Colonic mucosa (tissue), 4 donors: ENCODE measurements at regions not wholly inside any gene's neighbourhood (a gene's known extent, or its start where the extent isn't known, plus 50 kb on each side); places are given as distances from the start of the nearest gene placed in this dataset.

Experiments used
- DNase-seq: peaks from one replicate; pipeline ENCODE4 v3.0.0-alpha.2; 2020
- H3K27ac ChIP-seq: fragments of 200-600 bp; one replicate; pipeline ENCODE4 v1.8.0; 2021
- H3K27me3 ChIP-seq: fragments of 200-600 bp; one replicate; pipeline ENCODE4 v1.8.0; 2021
- H3K36me3 ChIP-seq: fragments of 200-600 bp; one replicate; pipeline ENCODE4 v1.8.0; 2021
- H3K4me1 ChIP-seq: fragments of 200-600 bp; one replicate; pipeline ENCODE4 v1.8.0; 2021; ENCODE audit warnings: mild to moderate bottlenecking
- H3K4me3 ChIP-seq: fragments of 200-600 bp; one replicate; pipeline ENCODE4 v1.8.0; 2021
- H3K9ac ChIP-seq, 2 donors: one replicate each; pipeline ENCODE4 v1.7.0; 2013; ENCODE audit warnings: control low read depth in 2 of 2, low read depth in 2 of 2, low read length in 2 of 2
- H3K9me3 ChIP-seq: fragments of 200-600 bp; one replicate; pipeline ENCODE4 v1.8.0; 2021
- CTCF ChIP-seq: fragments of 200-600 bp; IDR thresholded peaks from one replicate; pipeline ENCODE4 v1.8.0; 2022; ENCODE audit warnings: antibody characterized with exemption, mild to moderate bottlenecking
- intact Hi-C: fragments of 100-400 bp; cut with DNase I; formaldehyde crosslinking; loops from one replicate; pipeline ENCODE4 v1.14.1; 2022
- donor health status: healthy.
- donor health status: DM: no; HTN: no; CAD: no.
- donor health status: DM: no; HTN: no; CAD: no.

DNA sequence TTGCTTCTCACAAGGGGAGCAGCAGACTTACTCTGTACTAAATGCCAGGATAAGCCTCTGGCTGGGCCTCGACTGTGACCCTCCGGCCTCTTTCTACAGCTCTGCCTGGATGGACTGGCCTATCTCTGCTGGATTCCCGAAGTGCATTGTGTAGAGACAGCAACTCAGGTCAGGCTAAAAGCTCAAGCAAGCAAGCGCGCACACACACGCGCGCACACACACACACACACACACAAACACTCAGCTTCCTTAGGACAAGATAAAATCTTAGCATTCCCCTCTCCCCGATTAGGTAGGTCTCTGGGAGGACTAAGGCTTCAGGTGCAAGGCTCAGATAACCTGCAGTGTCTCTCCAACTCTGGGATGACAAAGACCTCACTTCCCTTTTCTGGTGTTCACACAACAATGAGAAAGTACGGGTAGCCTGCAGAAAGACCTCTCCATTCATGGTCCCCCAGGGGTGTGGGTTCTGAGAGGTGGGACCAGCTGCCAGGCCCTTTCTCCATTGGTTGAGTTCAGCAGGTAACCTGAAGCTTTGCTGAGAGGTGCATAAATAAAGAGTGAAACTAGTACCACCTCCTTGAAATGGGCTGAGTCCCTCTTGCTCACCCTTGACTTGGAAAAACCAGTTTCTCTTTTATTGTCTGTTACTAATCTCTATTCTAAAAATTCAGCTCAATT lies 155.1 kb upstream of the CAMK1G start:
- Histone ChIP-seq H3K36me3 (no peaks in the 10 kb centered on the region), H3K4me1 (no peaks in the 10 kb centered on the region), H3K4me3 (no peak overlapping the region), H3K27me3 (no peaks in the 10 kb centered on the region), H3K9me3 (no peaks in the 10 kb centered on the region), H3K27ac (no peak overlapping the region), H3K9ac (no peak overlapping the region)
- DNase-seq, result no peak
- intact Hi-C loops, result no loop called here
- no peak for TF ChIP-seq CTCF

DNA sequence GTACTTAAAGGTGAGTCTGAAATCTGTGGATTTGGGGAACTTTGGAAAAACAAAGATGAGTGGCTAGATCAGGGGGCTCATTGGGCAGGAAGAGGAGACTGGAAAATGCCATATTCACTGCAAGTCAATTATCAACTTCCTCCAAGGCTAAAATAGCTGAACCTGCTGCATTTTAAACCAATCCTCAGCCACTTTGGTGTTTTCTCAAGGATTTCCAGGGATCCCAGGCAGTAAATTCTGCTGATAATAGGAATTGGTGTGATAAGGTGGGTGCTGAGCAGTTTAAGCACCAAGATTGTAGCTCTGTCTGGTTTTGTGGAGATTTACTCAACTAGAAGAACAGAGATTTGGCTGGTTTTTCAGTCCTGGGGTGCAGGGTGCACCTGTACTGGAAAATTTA lies 153.9 kb upstream of the CAMK1G start:
- Histone ChIP-seq H3K27ac (no peak overlapping the region), H3K4me3 (no peak overlapping the region), H3K9ac (no peak overlapping the region), H3K27me3 (no peaks in the 10 kb centered on the region), H3K9me3 (no peaks in the 10 kb centered on the region), H3K4me1 (no peaks in the 10 kb centered on the region), H3K36me3 (no peaks in the 10 kb centered on the region)
- no peak for DNase-seq
- intact Hi-C loops, result no loop called here
- no peak for TF ChIP-seq CTCF

DNA sequence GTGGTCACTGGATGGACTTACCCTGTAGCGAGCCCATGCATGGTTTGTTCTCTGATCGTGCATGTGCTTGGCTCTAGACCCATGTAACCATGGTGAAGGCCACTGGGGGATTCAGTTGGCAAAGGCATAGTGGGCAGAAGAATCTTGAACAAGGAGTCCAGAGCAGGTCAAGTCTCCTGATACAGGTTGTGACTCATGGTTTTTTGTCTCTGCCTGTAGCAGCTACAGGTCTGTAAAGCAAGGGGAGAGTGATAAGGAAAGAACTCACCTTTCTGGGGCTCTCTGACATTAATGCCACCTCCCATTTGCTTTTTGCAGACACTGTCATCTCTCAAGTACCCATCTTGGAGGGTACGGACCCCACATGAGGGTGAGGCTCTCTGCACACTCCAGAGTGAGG lies 153.4 kb upstream of the CAMK1G start:
- Histone ChIP-seq H3K36me3 (no peaks in the 10 kb centered on the region), H3K27ac (no peak overlapping the region), H3K27me3 (no peaks in the 10 kb centered on the region), H3K9me3 (no peaks in the 10 kb centered on the region), H3K9ac (no peak overlapping the region), H3K4me3 (no peak overlapping the region), H3K4me1 (no peaks in the 10 kb centered on the region)
- TF ChIP-seq CTCF, result no peak
- DNase-seq, result no peak
- intact Hi-C loops, result no loop called here

GRCh38 chr1:209430821-209431259 lies 152.7 kb upstream of the CAMK1G start:
- TF ChIP-seq CTCF, result no peak
- Histone ChIP-seq H3K27ac (no peak overlapping the region), H3K9ac (no peak overlapping the region), H3K4me1 (no peaks in the 10 kb centered on the region), H3K9me3 (no peaks in the 10 kb centered on the region), H3K4me3 (no peak overlapping the region), H3K27me3 (no peaks in the 10 kb centered on the region), H3K36me3 (no peaks in the 10 kb centered on the region)
- intact Hi-C loops, result no loop called here
- no peak for DNase-seq

DNA sequence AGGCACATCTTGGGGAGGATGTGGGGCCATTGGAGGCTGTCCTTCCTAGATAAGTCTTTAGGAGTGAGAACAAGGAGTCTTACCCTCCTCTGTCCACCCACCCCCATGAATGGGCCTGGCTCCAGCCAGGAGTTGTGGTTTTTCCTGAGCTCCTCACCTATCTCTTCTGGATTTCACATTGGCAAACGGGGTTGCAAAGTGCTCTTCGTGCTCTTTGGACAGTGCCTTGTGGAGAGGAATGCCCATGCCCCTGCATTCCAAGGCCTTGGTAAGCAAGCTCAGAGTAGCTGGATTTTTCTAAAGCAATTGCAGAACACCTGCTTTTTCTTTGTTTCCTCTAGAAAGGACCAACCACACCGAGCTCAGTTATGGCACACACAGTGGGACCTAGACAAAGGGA lies 152.1 kb upstream of the CAMK1G start:
- Histone ChIP-seq H3K4me3 (no peak overlapping the region), H3K4me1 (no peaks in the 10 kb centered on the region), H3K36me3 (no peaks in the 10 kb centered on the region), H3K27ac (no peak overlapping the region), H3K9ac (no peak overlapping the region), H3K9me3 (no peaks in the 10 kb centered on the region), H3K27me3 (no peaks in the 10 kb centered on the region)
- no peak for TF ChIP-seq CTCF
- DNase-seq, result no peak
- intact Hi-C loops, result no loop called here
